GM19438 (cell line): ENCODE measurements at regions not wholly inside any gene's neighbourhood (a gene's known extent, or its start where the extent isn't known, plus 50 kb on each side); places are given as distances from the start of the nearest gene placed in this dataset.
A peak's percentile ranks its signal among the peaks of the same experiment; 100 is the strongest.

Experiments
- ATAC-seq: cut with Tn5 transposase; IDR thresholded peaks from one replicate; pipeline ENCODE4 v1.9.1; 2021; ENCODE audit warnings: low read depth; ENCODE audit not compliant: unreplicated experiment

DNA sequence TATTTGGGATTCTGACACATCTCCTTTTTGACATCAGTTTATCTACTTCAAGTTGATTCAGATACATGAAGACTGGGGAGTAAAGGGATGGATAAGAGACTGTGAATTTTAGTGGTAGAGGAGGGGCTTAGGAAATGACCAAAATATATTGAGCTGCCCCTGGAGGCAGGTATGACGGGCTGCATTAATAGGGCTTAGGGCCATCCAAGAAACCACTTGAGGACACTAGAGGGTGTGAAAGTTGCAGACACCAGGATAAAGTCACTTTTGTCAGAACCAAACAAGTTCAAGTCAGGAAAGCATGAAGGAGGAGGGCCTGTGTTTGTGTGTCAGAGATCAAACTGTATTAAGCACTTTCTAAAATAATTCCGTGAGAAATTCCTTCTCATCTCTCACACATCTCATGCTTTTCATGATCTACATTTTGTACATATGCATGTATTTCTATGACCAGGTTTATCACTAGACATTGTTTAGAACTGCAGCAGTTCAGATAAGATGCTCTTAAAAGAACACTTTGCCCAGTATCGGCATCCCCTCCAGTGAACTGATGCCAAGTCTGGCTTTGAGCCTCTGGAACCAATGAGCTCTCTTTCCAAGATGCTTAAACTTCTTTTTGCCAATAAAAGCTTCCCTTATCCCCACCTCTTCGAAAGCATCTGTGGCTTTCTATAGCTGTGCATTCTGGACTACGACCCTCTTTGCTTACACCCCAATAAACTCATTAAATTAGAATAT, 136.9 kb downstream of the SLC38A1 start:
- ATAC-seq = no peak

DNA sequence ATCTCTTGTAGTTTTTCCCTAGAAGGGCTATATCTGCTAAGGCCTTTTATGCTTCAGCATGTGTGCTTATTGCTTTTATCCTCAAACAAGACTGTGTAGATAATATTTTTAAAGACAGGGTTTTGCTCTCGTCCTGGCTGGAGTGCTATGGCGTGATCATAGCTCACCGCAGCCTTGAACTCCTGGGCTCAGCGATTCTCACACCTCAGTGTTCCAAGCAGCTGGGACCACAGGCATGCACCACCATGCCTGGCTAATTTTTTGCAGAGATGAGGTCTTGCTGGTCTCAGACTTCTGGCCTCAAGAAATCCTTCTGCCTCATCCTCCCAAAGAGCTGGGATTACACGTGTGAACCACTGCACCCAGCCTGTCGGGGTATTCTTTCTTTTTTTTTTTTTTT, 137.3 kb upstream of the SCAF11 start:
- ATAC-seq = no peak

DNA sequence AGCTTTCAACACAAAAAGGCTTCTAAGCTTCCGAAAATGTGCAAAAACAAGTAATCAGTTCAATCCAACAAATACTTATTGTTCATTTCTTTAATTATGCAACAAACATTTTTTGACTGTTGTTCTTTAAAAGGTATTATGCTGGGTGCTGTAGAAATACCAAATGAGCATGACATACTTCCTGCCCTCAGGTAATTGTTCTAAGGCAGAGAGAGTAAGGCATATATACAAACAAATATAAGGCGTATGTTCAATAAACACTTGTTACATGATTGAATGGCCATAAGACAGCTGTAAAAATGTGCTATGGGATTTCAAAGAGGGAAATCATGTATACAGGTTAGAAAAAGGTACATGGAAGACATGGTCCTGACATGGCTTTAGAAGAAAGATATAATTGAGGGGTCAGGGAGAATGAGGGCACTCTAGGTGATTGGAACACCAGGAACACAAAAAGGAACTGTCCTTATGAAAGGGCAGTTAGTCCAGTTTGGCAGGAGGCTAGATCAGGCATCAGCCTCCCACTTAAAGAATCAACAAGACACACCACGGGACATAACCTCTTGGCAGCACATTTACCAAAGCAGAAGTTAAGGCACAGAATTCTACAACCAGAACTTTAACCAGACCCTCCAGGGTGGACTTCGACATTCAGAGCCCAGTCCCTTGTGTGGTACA, 135.8 kb upstream of the SCAF11 start:
- ATAC-seq = no peak

DNA sequence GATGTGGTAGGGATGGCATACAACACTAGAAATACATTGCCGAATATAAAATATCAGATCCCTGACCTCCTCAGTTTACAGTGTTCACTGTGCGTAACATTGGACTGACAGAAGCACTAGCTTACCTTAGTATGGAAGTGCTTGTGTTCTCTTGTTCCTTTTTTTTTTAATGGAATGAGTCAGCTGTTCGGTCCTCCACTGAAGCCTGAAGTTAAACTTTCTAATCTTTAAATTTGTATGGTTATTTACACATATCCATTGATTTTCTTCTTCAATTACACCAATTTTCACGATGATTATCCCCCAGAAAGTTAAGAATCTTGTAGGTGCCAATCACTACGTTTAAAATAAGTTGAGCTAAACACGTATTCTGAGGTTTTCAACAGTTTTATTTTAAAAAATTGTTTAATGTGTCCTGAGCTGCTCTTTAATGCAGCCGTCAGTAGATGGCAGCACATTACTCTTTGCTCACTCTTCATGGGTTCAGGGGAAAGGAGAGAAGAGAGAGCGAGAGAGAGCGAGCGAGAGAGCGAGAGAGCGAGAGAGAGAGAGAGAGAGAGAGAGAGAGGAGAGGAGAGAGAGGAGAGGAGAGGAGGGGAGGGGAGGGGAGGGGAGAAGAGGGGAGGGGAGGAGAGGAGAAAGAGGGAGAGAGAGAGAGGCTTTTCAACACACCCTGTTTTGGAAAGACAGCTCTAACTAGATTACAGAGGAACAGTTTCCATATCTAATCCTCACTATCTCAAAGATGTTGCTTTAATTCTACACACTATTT, 134.7 kb upstream of the SCAF11 start:
- peak; percentile 70 for ATAC-seq

DNA sequence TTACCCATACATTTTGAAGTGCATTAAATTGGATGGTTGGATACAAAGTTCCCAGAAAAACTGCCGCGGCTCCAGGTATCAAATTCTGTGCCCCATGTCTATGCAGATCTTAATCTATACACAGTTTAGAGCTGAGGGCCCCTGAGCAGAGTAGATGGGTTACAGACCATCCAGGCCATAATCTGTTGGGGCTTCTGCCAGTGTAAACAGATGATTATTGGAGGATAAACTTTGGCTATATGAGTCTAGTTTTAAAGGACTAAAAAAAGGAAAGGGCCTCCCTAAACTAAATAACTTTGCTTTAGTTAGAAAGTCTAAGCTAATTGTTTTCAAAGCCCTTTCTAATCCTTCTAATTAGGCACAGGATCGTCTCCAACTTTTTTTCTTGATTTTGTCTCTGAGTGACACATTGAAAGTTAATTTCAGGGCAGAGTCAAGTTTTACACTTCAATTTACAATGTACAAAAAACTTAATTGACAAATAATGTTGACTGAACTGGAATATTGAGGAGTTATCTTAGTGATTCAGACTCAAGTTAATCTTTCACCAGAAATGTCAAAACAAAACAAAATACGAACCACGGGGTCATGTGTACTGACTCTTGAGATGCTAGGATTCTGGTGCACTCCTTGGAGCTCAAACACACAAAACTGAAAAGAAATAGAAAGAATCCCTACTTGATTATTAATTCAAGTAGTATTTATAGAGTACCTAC, 133.9 kb upstream of the SCAF11 start:
- no peak for ATAC-seq

DNA sequence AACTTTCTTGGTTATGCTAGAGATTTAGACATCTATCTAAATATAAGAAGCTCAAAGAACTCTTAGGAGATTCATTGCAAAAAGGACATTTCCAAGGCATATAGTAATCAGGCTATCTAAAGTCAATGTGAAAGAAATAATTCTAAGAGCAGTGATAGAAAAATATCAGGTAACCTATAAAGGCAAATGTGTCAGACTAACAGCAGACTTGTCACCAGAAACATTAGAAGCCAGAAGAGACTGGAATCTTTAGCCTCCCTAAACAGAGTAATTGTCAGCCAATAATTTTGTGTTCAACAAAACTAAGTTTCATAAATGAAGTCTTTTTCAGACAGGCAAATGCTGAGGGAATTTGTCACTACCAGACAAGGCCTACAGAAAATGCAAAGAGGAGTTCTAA, 122.0 kb upstream of the SCAF11 start:
- no peak for ATAC-seq

DNA sequence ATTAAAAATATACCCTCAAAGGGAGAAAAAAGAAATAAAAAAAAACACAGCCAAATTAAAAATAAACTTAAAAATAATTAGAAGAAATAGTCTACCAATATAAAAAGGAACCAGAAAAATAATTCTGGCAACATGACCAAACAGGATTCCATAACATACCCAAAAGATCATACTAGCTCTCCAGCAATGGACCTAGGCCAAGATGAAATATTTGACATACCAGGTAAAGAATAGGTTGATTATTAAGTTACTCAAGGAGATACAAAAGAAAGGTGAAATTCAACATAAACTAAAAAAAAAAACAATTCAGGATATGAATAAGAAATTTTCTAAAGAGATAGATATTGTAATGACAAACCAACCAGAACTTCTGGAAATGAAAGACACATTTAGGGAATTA, 121.3 kb upstream of the SCAF11 start:
- ATAC-seq = no peak

DNA sequence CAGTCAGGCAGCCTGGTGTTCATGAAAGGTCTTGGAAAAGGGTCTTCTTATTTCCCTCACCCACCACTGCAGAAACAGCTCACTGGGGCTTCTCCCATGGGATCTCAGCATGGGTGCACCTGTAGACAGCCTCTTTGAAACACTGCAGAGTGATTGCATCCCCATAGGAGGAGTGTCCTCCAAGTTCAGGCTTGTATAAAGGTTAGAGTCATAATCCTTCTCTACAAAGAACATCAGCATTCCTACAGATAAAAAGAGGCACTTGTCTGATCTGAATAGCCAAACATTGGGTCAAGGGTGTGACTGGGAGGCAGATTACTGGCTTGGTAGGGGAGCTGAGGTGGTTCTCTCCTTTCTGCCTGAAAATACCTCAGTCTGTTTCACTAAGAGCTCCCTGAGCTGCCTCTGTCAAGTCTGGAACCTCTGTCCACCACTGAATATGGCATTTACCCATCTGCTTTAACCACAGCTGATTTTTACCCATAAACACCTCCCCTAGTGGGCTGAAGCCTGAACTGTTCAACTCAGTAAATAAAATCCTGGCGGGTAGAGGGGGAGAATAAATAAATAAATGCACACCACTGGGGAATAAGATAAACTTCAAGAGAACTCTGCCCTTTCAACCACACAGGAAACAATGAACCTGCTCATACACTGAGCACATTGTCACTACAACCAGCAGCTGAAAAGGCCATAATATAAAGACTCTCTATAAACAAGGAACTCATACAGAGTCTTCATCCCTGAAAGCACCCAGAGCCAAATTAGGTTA, 120.7 kb upstream of the SCAF11 start:
- no peak for ATAC-seq

DNA sequence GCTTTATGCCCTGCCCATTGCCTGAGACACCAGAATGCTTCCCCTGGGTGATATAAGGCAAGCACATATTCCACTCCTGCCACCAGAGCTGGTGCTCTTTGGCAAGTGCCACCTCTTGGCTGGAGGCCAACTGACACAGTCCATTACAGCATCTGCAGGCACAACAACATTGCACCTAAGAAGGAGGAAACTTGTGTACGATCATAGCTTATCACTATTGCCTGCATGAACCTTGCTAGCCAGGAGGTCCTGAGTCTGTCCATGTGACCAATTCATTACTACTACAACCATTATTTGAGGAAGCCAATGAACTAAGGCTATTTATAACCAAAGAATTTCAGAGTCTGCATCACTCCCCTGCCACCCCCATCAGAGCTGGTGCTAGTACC, 119.8 kb upstream of the SCAF11 start:
- no peak for ATAC-seq

DNA sequence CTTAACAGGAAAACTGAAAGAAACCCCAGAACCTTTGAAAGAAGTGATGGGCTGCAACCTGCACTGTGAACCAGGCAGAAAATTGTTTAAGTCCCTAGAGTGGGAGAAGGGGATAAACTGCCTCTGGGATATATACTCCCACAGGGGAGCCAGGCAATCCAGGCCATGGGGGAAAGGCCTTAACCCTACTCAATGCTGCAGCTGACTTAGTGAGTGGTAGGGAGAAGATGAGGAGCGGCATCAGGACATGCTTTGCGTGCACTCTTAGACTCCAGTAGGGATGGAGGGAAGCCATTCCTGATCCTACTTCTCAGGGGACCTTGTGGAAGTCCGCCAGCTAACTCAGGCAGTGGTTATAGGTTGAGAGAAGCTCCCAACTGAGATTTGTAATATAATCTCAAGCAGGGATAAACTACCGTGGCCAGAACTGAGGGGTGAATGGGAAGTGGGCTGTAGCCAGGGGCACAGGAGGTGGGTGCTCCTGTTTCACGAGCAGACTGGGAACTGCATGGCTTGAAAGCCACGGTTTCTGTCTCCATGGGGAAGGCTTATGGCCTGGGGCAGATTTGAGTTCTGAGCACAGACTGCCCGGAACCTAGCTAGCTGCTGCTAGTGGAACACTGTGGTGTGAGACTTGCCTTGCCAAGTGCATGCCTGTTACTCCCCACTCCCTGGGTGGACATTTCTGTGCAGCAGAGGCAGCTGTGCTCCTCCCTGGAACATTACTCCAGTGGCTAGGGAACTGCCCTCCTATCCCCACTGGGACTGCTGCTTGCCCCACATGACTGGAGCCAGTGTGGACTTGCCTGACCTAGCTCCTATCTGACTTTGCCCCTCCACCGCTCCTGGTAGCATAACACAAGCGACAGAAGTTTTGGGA, 119.2 kb upstream of the SCAF11 start:
- ATAC-seq = no peak

DNA sequence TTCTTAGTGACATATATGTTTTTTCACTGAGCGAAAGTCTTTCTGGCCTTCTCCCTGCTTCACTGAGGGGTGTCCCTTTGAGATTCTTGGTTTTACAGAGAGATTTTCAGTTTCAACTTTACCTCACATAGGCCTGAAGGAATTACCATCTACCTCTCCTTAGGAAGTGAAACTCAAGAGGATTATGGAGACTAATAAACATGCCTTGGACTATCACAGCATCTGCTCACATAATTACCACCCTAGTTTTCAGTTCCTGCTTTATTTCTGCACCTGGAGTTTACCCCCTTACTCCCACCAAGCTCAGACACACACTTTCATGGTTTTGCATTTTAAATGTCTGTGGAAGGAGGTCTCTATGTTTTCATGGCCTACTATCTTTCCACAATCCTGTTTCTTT, 118.3 kb upstream of the SCAF11 start:
- ATAC-seq = peak; percentile 85

DNA sequence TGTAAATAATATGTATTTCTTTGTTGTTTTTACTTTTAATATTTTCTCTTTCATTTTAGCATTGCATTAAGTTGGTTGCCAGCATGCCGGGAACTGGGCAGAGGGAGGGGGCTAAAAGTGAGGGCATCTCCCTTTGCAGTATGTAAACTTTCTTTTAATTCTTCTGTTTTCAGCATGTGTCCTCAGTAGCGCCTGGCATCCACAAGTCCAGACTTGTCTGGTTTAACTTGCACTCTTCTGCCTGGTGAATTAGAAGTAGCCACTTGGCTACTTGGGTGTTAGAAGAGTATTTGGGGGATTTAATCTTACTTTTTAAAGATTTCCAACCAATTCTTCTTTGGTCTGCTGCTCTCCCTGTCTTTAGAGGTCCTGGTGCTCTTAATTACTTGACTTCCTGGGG, 117.2 kb upstream of the SCAF11 start:
- no peak for ATAC-seq

DNA sequence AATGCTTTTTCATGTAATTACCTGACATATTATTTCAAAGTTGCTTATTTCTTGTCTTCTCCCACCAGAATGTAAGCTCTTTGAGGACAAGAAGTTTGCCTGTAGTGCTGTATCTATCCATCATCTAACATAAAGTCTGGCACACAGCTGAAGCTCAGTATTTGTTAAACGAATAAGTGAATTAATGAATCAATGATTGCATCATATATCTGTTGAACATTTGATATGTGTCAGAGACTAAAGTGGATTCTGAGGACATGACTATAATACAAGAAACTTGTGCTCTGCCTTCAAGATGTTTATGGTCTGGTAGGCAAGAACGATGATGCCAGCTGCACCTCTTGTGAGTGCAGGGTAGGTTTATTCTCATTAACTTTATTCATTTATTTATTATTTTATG, 115.4 kb upstream of the SCAF11 start:
- no peak for ATAC-seq

DNA sequence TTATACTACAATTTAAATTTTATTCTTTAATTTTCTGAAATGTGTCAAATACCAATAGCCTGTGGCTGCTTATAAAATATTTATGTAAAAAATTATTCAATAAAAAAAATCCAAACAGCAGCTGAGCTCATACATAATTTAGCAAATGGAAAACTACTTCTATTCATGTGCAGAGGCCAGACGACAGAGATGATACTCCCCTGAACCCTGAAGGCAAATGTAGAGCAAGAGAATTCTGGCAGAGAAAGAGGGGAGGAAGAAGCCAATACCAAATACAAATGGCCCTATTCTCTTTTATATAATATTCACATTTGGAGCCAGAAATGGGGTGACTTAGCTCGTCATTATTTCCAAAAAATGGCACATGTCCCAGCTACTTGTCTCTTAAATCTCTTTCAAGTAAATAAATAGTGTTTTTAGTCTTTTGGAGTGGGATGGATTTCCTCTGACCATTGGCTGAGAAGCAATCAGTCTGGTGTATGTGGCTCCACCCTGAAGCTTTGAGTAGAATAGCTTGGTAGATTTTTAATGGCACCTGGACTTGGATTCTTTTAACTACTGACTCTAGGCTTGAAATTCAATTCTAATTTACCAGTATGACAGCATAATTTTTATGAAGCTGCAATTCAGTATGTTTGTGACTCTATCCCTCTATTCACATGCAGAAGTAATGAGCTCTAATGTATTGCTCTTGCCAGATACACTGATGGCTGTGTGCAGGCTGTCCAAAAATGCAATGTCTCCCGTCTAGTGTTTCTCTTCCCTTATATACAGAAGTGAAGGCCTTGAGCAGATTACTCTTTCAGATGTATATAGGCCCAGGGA, 113.4 kb upstream of the SCAF11 start:
- ATAC-seq = no peak

DNA sequence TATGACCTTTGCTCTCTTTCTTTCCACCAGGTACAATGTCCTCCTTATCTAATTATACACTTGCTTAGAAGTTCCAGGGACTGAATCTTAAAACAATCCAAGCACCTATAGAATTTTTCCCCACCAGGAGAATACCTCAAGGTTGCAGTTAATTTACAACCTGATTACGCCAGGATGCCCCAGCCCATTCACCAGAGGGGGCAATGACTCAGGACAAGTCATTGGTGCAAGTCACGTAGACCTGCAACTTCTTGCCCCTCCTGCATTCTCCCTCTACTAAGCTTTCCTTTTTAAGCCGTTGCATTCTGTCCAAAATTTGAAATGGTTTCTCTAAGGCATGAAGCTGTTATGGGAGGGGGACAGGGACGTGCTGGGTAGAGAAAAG, 111.1 kb upstream of the SCAF11 start:
- no peak for ATAC-seq

DNA sequence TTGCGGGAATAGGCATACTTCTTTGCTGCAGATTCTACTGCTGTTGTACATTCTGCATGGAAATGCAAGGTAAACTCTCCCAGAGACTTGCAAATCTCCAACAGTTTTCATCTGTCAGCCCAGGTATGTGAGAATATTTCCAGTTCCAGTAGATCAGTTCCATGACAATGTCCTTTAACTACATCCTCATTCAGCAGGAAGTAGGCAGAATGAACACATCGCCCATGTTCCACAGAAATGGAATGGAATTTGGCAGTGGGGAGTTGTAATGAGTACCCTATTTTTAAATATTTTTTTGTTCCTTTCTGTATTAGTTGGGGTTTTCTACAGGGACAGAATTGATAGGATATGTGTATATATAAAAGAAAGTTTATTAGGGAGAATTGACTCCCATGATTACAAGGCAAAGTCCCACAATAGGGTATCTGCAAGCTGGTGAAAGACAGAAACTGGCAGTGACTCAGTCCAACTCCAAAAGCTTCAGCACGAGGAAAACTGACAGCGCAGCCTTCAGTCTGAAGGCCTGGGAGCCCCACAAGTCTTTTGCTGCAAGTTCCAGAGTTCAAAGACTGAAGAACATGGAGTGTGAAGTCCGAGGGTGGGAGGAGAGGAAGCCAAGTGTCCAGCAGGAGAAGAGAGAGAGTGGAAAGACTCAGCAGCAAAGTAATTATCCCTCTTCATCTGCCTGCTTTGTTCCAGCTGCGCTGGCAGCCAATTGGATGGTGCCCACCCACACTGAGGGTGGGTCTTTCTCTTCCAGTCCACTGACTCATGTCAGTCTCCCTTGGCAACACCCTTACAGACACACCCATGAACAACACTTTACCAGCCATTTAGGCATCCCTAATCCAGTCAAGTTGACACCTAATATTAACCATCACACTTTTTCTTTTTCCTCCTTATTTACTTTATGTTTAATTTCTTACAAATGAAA, 110.4 kb upstream of the SCAF11 start:
- ATAC-seq = no peak

DNA sequence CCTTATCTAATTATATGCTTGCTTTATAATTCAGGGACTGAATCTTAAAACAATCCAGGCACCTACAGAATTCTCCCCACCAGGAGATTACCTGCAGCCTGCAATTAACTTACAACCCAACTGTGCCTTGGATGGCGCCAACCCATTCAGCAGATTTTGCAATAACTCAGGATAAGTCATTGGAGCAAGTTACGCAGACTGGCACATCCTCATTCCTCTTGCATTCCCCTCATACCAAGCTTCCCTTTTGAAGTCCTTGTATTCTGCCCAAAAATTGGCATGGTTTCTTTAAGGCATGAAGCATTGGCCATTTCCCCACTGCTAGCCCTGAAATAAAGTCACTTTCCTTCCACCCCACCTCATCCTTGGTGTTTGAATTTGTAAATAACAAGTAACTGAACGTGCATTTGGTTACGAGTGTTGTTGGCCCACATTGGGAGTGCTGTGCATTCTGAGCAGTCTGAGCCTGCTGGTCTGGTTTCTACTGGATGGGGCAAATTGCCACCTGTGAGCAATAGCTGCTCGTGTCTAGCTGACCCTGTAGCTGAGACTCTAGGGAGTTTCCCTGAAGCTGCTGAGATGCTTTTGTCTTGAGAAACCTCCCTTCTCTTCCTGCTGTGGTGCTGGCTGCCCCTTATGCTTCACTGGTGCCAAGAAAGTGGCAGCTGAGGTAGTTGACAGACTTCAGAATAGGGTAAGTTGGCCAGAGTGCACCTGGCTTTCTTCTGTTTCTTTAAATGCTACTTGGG, 99.2 kb upstream of the SCAF11 start:
- ATAC-seq = no peak
